PC-3 (cell line): ENCODE measurements at regions not wholly inside any gene's neighbourhood (a gene's known extent, or its start where the extent isn't known, plus 50 kb on each side); places are given as distances from the start of the nearest gene placed in this dataset.

Experiments used
- ATAC-seq: fragments of 200-7000 bp; cut with Tn5 transposase; 2 replicates; pipeline ENCODE4 v1.9.1; 2020; ENCODE audit warnings: mild to moderate bottlenecking, moderate library complexity
- BruUV-seq: library from RNA; stranded (reverse); fragments of 400-500 nt; replicated peaks from 2 replicates; lab custom pipeline; 2021; lab: Mats Ljungman, UMichigan
- CTCF ChIA-PET: fragments of 300-600 bp; sonication (Branson Sonifier 250); formaldehyde crosslinking; loops from one replicate; lab custom pipeline; 2022; ENCODE audit warnings: antibody characterized with exemption; lab: Charles Lee
- POLR2A ChIA-PET: fragments of 300-600 bp; sonication (Branson Sonifier 250); formaldehyde crosslinking; loops from one replicate; lab custom pipeline; 2022; ENCODE audit warnings: antibody characterized with exemption; ENCODE audit not compliant: unreplicated experiment; lab: Charles Lee
- DNase-seq: peaks from one replicate; pipeline ENCODE4 v3.0.0-alpha.2; 2015
- H2AFZ ChIP-seq: fragments of 300-600 bp; sonication (generic); 2 replicates; pipeline ENCODE4 v1.6.0; 2016; ENCODE audit warnings: antibody characterized with exemption, low read length
- H3F3A ChIP-seq: fragments of 300-600 bp; sonication (generic); one replicate; pipeline ENCODE4 v1.6.0; 2017; ENCODE audit warnings: antibody characterized with exemption, low read length, control low read depth, mild to moderate bottlenecking; ENCODE audit not compliant: unreplicated experiment
- H3K27ac ChIP-seq: fragments of 300-600 bp; sonication (generic); 2 replicates; pipeline ENCODE4 v1.5.1; 2016; ENCODE audit warnings: mild to moderate bottlenecking, low read length
- H3K27me3 ChIP-seq: fragments of 300-600 bp; sonication (generic); 2 replicates; pipeline ENCODE4 v1.6.1; 2016; ENCODE audit warnings: low read length, mixed read lengths
- H3K36me3 ChIP-seq: fragments of 300-600 bp; sonication (generic); 2 replicates; pipeline ENCODE4 v1.6.1; 2016; ENCODE audit warnings: low read depth, mixed run types, low read length, mixed read lengths
- H3K4me1 ChIP-seq: fragments of 300-600 bp; sonication (generic); 2 replicates; pipeline ENCODE4 v1.5.1; 2016; ENCODE audit warnings: low read length; ENCODE audit not compliant: insufficient read depth
- H3K4me2 ChIP-seq: fragments of 300-600 bp; sonication (generic); 2 replicates; pipeline ENCODE4 v1.6.0; 2016; ENCODE audit warnings: low read length
- H3K4me3 ChIP-seq: fragments of 300-600 bp; sonication (generic); 2 replicates; pipeline ENCODE4 v1.5.1; 2016; ENCODE audit warnings: mild to moderate bottlenecking, low read length, mixed read lengths
- H3K79me2 ChIP-seq: fragments of 300-600 bp; sonication (generic); 2 replicates; pipeline ENCODE4 v1.6.1; 2017; ENCODE audit warnings: low read length, mixed read lengths
- H3K9ac ChIP-seq: fragments of 300-600 bp; sonication (generic); 2 replicates; pipeline ENCODE4 v1.6.0; 2016; ENCODE audit warnings: mild to moderate bottlenecking, low read length
- H3K9me2 ChIP-seq: fragments of 300-600 bp; sonication (generic); replicated peaks from 2 replicates; pipeline ENCODE4 v1.6.1; 2016; ENCODE audit warnings: mixed run types, low read length, mixed read lengths
- H3K9me3 ChIP-seq: fragments of 300-600 bp; sonication (generic); 2 replicates; pipeline ENCODE4 v1.6.1; 2016; ENCODE audit warnings: low read length, mixed read lengths
- H4K20me1 ChIP-seq: fragments of 300-600 bp; sonication (generic); 2 replicates; pipeline ENCODE4 v1.6.1; 2016; ENCODE audit warnings: low read length, mixed read lengths
- EZH2 ChIP-seq: fragments of 300-600 bp; sonication (generic); IDR thresholded peaks from one replicate; pipeline ENCODE4 v1.6.1; 2017; ENCODE audit warnings: antibody characterized with exemption, mild to moderate bottlenecking, low read length; ENCODE audit not compliant: unreplicated experiment
- EZH2phosphoT487 ChIP-seq: fragments of 300-600 bp; sonication (generic); IDR thresholded peaks from 2 replicates; pipeline ENCODE4 v1.6.1; 2018; ENCODE audit warnings: mild to moderate bottlenecking, antibody characterized with exemption, low read length, borderline replicate concordance
- intact Hi-C: fragments of 100-400 bp; cut with micrococcal nuclease; formaldehyde crosslinking; loops from 2 replicates; pipeline ENCODE4 v1.9.0; 2023
- TF ChIP-seq, protein P1 (sequence below): fragments of 300-600 bp; sonication (generic); conservative IDR thresholded peaks from 2 replicates; pipeline ENCODE4 v1.5.1; 2017; ENCODE audit warnings: antibody characterized with exemption, low read depth, mild to moderate bottlenecking, low read length

DNA sequence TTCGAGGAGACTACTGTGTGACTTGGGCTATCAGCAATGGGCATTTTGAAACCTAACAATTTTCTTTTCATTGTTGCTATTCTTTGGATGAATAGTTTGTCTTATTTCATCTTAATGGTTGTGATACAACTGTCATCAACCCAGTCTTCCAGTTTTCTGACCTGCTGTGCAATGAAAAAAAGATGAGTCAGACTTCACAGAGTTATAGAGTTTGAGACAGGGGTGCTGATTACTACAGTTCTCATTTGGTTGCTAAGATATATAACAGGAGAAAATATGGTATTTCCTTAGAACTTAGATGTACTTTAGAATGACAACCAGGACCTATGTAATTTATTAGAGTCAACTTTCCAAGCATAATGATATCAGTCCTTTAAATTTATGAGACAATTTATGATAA lies 564.4 kb upstream of the NUDT12 start:
- Histone ChIP-seq H3K4me1 (no peaks in the 10 kb centered on the region; the same call in 1 of the 2 replicates), H3K79me2 (no peaks in the 10 kb centered on the region), H3K36me3 (no peaks in the 10 kb centered on the region), H3K27me3 (no peaks in the 10 kb centered on the region), H3K9me2 (no peaks in the 10 kb centered on the region), H2AFZ (no peak overlapping the region), H3K9me3 (no peaks in the 10 kb centered on the region), H3F3A (no peaks in the 10 kb centered on the region), H3K4me3 (no peak overlapping the region), H3K9ac (no peak overlapping the region), H3K27ac (no peak overlapping the region), H4K20me1 (no peaks in the 10 kb centered on the region), H3K4me2 (no peak overlapping the region)
- no peak for DNase-seq
- peak; percentile 64 for ATAC-seq
- TF ChIP-seq EZH2 (no peak), EZH2phosphoT487 (no peak)
- TF ChIP-seq, protein P1, sequence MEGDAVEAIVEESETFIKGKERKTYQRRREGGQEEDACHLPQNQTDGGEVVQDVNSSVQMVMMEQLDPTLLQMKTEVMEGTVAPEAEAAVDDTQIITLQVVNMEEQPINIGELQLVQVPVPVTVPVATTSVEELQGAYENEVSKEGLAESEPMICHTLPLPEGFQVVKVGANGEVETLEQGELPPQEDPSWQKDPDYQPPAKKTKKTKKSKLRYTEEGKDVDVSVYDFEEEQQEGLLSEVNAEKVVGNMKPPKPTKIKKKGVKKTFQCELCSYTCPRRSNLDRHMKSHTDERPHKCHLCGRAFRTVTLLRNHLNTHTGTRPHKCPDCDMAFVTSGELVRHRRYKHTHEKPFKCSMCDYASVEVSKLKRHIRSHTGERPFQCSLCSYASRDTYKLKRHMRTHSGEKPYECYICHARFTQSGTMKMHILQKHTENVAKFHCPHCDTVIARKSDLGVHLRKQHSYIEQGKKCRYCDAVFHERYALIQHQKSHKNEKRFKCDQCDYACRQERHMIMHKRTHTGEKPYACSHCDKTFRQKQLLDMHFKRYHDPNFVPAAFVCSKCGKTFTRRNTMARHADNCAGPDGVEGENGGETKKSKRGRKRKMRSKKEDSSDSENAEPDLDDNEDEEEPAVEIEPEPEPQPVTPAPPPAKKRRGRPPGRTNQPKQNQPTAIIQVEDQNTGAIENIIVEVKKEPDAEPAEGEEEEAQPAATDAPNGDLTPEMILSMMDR = no peak
- ChIA-PET CTCF (no interaction called here), POLR2A (no interaction called here)
- BruUV-seq = no TSS peak
- intact Hi-C loops = no loop called here

DNA sequence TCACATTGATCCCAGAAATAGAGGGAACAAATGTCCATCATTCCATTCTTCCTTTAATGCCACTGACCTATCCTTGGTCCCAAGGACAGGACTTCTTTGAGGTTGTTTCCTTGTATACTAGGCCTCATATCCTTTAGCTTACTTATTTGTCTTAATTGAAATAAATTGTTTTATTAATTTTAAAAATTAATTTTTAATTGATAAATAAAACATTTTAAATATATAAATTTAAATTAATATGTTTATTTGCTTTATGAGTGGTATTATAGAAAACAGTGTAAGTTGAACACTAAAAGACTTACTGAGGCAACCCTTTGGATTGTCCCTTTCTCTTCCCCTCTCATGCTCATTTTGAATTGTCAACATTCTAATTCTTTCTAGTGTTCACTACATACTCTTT lies 556.9 kb upstream of the NUDT12 start:
- Histone ChIP-seq H3K9me2 (no peaks in the 10 kb centered on the region), H2AFZ (no peak overlapping the region), H3K4me1 (no peaks in the 10 kb centered on the region), H3K79me2 (no peaks in the 10 kb centered on the region), H3K4me3 (no peak overlapping the region), H3K9ac (no peak overlapping the region), H3K27me3 (no peaks in the 10 kb centered on the region), H3F3A (no peaks in the 10 kb centered on the region), H4K20me1 (no peaks in the 10 kb centered on the region), H3K36me3 (no peaks in the 10 kb centered on the region), H3K27ac (no peak overlapping the region), H3K4me2 (no peak overlapping the region), H3K9me3 (no peaks in the 10 kb centered on the region)
- POLR2A ChIA-PET = no interaction called here
- TF ChIP-seq EZH2phosphoT487 (no peak), EZH2 (no peak)
- TF ChIP-seq, protein P1 = no peak
- intact Hi-C loops = no loop called here
- no TSS peak for BruUV-seq
- no peak for ATAC-seq
- DNase-seq = no peak
- CTCF ChIA-PET = no interaction called here

DNA sequence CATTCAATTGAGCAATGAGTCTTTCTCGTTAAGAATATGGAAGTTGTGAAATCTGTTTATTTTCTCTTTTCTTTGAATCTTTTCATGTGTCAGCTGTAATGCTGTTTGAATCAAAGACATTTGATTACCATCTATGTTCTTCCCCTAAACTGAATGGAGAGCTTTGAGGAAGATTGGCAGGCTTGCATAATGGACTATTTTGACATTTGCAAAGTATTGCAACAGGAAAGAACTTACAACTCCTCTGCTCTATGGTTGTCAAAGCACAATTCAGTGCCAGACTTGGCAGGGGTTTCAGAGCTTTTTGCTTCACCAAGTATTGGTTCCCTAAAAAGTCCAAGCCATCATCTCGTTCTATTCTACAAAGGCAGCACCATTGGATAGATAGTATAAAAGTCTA lies 549.0 kb upstream of the NUDT12 start:
- POLR2A ChIA-PET = no interaction called here
- no peak overlapping the region for H2AFZ ChIP-seq
- H3F3A ChIP-seq = no peaks in the 10 kb centered on the region
- no peaks in the 10 kb centered on the region for H3K27me3 ChIP-seq
- no TSS peak for BruUV-seq
- TF ChIP-seq EZH2 (no peak), EZH2phosphoT487 (no peak)
- TF ChIP-seq, protein P1 = no peak
- no peak overlapping the region for H3K27ac ChIP-seq
- H3K9me3 ChIP-seq = no peaks in the 10 kb centered on the region
- no peaks in the 10 kb centered on the region for H3K9me2 ChIP-seq
- intact Hi-C loops = no loop called here
- H3K4me1 ChIP-seq = no peaks in the 10 kb centered on the region
- H3K9ac ChIP-seq = no peak overlapping the region
- H3K79me2 ChIP-seq = no peaks in the 10 kb centered on the region
- no peaks in the 10 kb centered on the region for H3K36me3 ChIP-seq
- H3K4me2 ChIP-seq = no peak overlapping the region
- no peaks in the 10 kb centered on the region for H4K20me1 ChIP-seq
- CTCF ChIA-PET = no interaction called here
- H3K4me3 ChIP-seq = no peak overlapping the region
- ATAC-seq (no peak), DNase-seq (no peak)
